GM21447 (cell line): ENCODE measurements at regions not wholly inside any gene's neighbourhood (a gene's known extent, or its start where the extent isn't known, plus 50 kb on each side); places are given as distances from the start of the nearest gene placed in this dataset.
"Not testable (repeated sequence)": the region's sequence is repeated elsewhere in the genome, so short reads cannot be mapped to it uniquely, and the experiment has no call there.

Experiments
- ATAC-seq: cut with Tn5 transposase; IDR thresholded peaks from one replicate; pipeline ENCODE4 v1.9.1; 2021; ENCODE audit not compliant: unreplicated experiment

DNA sequence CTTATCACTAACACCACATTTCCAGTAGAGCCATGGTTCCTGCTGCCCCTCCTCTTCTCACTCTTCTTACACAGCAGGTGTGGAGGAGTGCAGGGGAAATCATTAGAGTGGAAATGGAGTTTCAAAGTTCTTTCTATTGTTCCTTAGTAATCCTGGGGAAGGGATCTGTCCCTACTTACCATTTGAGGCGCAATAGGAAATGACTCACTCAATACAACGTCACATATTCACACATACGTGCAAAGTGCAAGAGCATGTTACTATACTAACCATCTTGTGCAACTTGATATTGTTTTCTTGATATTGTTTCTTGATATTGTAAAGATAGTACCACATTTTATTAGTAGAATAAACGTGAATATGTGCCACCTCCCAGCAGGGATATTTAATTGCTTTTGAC lies 1010.2 kb downstream of the DNAJB9 start:
- ATAC-seq, result no peak

DNA sequence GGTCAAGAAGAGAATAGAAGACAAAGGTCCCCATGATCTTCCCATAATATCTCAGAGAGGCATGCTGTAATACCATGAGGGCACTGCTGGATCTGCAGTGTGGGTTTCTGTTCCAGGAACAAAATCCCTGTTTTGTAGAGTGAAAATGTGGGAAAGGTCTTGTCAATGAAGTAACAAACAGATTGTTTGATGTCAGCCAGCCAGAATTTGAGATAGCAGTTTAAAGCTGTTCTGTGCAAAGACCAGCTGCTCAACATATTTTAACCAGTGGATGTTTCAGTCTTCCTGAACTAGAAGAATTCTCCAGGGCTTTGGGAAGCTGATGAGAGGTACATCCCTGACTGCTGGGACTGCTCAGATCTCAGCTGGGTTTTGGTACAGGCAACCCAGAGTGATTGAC lies 1012.5 kb downstream of the DNAJB9 start:
- no peak for ATAC-seq

DNA sequence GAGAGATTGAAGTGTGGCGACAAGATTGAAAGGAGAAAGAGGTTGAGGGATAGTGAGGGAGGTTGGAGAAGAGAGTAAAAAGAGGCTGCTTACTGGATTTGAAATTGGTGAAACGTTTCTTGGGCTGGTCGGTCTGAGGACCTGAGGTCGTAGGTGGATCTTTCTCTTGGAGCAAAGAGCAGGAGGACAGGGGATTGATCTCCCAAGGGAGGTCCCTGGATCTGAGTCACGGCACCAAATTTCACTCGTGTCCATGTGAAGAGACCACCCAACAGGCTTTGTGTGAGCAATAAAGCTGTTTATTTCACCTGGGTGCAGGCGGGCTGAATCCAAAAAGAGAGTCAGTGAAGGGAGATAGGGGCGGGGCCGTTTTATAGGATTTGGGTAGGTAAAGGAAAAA lies 1027.3 kb downstream of the DNAJB9 start:
- not testable (repeated sequence) for ATAC-seq

DNA sequence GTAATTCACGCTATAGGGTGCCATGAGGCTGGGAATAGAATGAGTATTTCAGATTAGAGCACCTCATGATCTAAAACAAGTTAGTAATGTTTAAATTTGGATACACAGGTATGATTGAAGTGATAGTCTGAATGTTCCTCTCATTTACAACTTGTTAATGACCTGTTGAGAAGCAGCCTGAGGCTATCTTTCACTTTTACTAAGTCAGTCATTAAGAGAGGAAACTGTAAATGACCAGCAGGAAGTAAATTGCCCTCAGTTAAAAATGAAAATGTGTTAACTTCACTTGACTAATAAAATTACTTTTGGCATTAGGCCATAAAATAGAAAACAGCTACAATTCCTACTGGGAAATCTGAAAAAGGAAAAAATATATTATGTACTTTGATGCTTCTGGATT lies 1042.0 kb downstream of the DNAJB9 start:
- no peak for ATAC-seq

DNA sequence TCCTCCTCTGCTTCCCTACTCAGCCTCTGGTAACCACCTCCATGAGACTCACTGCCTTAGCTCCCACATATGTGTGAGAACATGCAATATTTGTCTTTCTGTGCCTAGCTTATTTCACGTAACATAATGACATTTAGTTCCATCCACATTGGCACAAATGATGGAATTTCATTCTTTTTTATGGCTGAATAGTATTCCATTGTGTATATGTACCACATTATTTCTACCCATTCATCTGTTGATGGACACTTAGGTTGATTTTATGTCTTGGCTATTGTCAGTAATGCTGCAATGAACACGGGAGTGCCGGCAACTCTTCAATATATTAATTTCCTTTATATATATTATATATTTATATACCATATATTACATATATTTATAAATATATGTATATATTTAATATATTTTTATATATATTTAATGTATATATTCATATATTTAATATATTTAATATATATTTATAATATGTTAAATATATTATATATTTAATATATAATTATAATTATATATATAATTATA lies 1046.9 kb downstream of the DNAJB9 start:
- no peak for ATAC-seq

- no peak for ATAC-seq
These were observed 1052.6 kb downstream of the DNAJB9 start for GRCh38 chr7:109622320-109622719.

GRCh38 chr7:109632890-109633289 lies 1063.2 kb downstream of the DNAJB9 start:
- not testable (repeated sequence) for ATAC-seq

DNA sequence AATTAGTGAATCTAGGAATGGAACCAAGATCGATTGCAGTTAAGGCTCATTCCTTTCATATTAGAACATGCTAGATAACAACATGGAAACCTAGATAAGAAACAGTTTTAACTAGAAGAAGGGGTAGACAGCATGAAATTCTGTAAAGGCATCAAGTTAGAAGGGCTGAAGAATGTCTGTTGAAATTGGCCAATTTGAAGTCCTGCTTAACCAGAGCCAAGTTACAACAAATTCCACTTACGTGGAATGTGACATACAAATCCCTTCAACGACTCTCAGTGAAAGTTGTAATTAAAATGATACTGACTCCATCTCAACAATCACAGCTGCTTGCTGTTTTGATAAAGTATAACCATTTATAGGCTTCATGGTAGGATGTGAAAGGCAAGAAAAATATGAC lies 1065.7 kb downstream of the DNAJB9 start:
- no peak for ATAC-seq

GRCh38 chr7:109637428-109637990 lies 1067.8 kb downstream of the DNAJB9 start:
- ATAC-seq, result no peak

GRCh38 chr7:109638321-109638720 lies 1068.6 kb downstream of the DNAJB9 start:
- ATAC-seq, result no peak

DNA sequence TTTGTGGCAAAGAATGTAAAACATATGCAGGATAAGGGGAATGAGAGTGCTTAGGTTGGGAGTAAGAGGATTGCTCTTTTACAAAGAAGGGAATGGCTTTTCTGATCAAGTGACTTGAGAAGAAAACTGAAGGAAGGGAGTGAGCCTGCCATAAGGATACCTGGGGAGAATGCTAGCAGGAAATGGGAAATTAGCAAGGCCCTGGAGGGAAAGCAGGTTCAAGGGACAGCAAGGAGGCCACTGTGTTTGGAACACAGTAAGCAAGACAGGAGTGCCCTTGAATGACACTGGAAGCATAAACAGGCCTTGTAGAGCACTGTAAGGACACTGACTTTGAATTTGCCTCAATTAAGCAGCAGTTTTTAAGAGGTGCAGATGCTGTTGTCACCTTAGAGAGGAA lies 1069.9 kb downstream of the DNAJB9 start:
- ATAC-seq, result no peak

GRCh38 chr7:109641445-109641844 lies 1071.8 kb downstream of the DNAJB9 start:
- ATAC-seq, result no peak

DNA sequence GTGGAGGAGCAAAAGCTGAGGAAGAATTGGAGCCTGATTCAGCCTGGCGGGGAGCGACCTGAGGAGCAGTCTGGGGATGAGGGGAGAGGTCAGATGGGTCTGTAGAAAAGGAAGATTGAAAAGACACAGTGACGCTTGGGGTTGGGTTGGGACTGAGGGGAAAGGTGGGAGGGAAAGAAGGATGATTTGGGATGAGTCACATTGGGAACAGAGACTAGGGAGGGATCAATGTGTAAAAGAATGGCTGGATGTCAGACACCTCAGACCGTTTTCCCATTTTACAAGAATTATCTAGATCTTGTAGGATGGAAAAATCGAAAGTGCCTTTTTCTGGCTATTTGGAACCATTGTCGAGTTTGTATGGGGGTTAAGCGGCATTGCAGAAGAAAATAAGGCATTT lies 1076.5 kb downstream of the DNAJB9 start:
- ATAC-seq, result no peak

GRCh38 chr7:109646594-109646993 lies 1076.9 kb downstream of the DNAJB9 start:
- ATAC-seq, result not testable (repeated sequence)

- not testable (repeated sequence) for ATAC-seq
These were observed 1077.6 kb downstream of the DNAJB9 start for GRCh38 chr7:109647263-109647662.

DNA sequence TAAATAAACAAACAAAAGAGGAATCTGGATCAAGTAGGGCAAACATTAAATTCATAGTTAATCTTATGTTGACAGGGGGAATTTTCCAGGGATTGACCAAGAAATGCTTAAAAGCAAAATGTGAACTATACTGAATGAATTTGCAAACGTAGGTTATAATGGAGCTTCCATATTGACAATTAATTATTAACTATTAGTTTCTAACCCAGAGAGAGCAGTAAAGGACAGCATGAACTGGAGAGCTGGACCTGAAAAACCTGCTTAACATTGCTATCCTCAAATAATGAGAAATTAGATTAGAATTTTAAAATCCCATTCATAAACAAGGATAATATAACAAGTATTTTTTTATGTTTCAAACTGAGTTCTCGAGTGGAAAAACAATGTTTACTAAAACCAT lies 1089.6 kb downstream of the DNAJB9 start:
- no peak for ATAC-seq

- ATAC-seq, result no peak
These were observed 1090.7 kb downstream of the DNAJB9 start for GRCh38 chr7:109660401-109660800.

- no peak for ATAC-seq
These were observed 1094.1 kb downstream of the DNAJB9 start for GRCh38 chr7:109663806-109664205.

DNA sequence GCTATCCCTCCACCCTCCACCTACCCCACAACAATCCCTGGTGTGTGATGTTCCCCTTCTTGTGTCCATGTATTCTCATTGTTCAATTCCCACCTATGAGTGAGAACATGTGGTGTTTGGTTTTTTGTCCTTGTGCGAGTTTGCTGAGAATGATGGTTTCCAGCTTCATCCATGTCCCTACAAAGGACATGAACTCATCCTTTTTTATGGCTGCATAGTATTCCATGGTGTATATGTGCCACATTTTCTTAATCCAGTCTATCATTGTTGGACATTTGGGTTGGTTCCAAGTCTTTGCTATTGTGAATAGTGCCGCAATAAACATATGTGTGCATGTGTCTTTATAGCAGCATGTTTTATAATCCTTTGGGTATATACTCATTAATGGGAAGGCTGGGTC lies 1117.6 kb downstream of the DNAJB9 start:
- ATAC-seq, result not testable (repeated sequence)

DNA sequence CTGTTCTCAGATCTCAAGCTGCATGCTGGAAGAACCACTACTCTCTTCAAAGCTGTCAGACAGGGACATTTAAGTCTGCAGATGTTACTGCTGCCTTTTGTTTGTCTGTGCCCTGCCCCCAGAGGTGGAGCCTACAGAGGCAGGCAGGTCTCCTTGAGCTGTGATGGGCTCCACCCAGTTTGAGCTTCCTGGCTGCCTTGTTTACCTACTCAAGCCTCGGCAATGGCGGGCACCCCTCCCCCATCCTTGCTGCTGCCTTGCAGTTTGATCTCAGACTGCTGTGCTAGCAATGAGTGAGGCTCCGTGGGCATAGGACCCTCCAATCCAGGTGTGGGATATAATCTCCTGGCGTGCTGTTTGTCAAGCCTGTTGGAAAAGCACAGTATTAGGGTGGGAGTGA lies 1122.9 kb downstream of the DNAJB9 start:
- ATAC-seq, result not testable (repeated sequence)

GRCh38 chr7:109694149-109695071 lies 1124.7 kb downstream of the DNAJB9 start:
- no peak for ATAC-seq

GRCh38 chr7:109695419-109695818 lies 1125.7 kb downstream of the DNAJB9 start:
- ATAC-seq, result no peak
